GM21529 (cell line): ENCODE measurements at regions not wholly inside any gene's neighbourhood (a gene's known extent, or its start where the extent isn't known, plus 50 kb on each side); places are given as distances from the start of the nearest gene placed in this dataset.

Source experiments
- ATAC-seq: cut with Tn5 transposase; IDR thresholded peaks from one replicate; pipeline ENCODE4 v1.9.1; 2021; ENCODE audit not compliant: unreplicated experiment

DNA sequence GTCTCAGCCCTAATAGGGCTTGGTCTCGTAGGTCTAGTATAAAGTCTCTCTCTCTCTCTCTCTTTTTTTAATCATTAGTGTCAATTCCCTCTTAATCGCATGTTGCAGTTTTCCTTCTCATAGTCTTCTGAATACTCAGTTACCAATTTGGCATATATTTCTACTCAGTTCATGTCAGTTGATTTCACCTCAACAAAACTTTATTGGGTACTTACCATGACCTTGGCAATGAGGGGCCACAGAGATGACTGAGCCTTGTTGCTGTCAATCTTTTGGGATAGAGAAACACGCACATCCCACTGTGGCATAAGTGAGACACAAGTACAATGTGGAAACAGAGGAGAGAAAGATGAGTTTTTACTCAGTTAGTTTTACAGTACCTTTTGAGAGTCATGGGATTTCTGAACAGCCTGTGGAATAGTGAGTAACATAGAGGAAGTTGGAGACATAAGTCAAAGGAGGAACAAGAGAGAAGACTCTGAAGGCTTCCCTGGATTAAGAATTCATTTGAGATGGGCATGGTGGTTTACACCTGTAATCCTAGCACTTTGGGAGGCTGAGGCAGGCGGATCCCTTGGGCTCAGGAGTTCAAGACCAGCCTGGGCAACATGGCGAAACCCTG lies 150.2 kb upstream of the CBLB start:
- no peak for ATAC-seq

DNA sequence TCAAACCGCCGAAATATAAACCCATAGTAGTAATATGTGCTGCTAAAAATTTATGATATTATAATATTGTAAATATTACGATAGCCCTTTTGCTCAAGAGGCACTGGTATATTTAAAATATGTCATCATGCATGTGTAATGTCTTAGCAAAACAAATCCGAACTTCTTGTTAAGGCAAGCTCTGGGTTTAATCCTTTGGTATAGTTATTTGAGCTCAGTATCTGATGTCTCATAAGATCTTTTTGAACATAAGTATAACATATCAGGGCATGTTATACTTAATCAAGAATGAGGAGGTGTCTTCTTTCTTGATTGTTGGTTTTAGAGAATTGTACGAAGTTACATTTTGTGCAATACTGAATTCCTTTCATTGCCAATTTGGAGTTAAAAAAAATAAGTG lies 154.1 kb upstream of the CBLB start:
- no peak for ATAC-seq

DNA sequence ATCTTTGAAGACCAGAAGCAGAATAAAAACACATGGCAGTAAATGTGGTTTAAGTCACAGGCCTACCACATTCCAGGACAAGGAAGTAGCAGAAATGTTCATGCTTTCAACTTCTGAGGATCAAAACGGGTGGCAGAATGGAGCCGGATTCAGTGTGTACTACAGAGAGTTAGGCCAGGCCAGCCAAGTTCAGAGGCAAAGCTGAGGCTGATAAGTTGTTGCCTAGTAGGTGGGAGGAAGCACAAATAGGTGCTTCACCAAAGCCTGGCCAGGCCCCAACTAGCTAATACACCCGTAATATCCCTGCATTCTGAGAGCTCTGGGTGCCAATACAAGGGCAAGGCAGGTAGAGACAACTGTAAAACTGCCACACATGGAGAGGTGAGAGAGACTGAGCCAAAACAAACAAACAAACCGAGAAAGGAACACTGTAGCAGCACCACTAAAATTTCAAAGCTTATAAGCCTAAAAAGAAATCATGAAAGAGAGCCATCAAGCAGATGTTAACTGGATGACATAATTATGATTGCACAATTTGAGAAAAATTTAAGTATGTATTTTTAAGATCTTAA lies 156.4 kb upstream of the CBLB start:
- no peak for ATAC-seq

DNA sequence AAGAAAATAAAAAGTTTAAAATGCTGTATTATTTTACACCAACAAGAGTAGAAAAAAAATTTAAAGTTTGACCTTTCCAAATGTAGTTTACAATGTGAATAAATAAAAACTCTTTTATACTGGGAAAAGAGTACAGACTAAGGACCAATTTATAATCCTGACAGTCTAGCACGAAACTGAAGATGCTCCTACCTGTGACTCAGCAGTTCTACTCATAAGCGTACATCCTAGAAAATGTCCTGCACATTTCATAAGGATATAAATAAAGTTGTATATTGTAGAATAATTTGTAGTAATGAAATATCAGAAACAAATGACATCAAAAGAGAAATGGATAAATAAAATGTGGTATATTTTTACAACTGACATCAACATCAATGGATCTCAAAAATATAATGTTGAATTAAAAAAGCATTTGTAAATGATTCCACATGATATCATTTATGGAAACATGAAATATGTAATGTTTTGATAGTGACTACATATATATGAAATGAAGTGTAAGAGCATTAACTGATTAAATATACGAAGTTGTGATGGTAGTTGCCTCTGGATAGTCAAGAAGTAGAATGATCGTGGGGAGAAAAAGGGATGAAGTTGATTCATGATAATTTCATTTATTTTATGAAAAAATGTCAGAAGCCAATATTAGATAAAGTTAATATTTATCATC lies 161.3 kb upstream of the CBLB start:
- ATAC-seq = no peak

GRCh38 chr3:106030627-106030963 lies 161.8 kb upstream of the CBLB start:
- no peak for ATAC-seq

DNA sequence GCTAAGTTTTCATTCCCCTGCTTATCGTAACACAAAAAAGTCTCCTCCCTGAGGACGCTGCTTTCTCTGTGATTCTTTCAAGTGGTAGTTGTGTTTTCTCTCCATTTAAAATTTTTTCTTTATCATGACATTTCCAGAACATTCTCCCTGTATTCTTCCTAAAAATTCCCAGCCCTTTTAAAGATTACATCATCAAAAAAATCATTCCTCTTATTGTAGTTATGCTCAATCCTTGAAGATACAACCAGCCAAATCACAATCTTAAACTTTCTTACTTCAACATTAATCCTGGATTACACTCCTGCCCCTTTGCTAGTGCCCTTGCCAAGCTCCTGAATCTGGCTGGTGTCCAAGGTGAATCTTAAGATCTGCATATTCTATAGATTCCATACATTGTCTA lies 163.7 kb upstream of the CBLB start:
- ATAC-seq = no peak

- ATAC-seq = no peak
Measured at GRCh38 chr3:106033654-106034053, 164.8 kb upstream of the CBLB start.

GRCh38 chr3:106034313-106034712 lies 165.5 kb upstream of the CBLB start:
- ATAC-seq = no peak

- no peak for ATAC-seq
Measured at GRCh38 chr3:106035619-106036018, 166.8 kb upstream of the CBLB start.

GRCh38 chr3:106036696-106037095 lies 167.9 kb upstream of the CBLB start:
- ATAC-seq = no peak

- ATAC-seq = no peak
Measured at GRCh38 chr3:106047221-106047620, 178.4 kb upstream of the CBLB start.

- ATAC-seq = no peak
Measured at GRCh38 chr3:106048946-106049481, 180.2 kb upstream of the CBLB start.

GRCh38 chr3:106049821-106050220 lies 181.0 kb upstream of the CBLB start:
- no peak for ATAC-seq

- no peak for ATAC-seq
Measured at GRCh38 chr3:106056931-106057330, 188.1 kb upstream of the CBLB start.

- ATAC-seq = no peak
Measured at GRCh38 chr3:106058475-106058874, 189.7 kb upstream of the CBLB start.

DNA sequence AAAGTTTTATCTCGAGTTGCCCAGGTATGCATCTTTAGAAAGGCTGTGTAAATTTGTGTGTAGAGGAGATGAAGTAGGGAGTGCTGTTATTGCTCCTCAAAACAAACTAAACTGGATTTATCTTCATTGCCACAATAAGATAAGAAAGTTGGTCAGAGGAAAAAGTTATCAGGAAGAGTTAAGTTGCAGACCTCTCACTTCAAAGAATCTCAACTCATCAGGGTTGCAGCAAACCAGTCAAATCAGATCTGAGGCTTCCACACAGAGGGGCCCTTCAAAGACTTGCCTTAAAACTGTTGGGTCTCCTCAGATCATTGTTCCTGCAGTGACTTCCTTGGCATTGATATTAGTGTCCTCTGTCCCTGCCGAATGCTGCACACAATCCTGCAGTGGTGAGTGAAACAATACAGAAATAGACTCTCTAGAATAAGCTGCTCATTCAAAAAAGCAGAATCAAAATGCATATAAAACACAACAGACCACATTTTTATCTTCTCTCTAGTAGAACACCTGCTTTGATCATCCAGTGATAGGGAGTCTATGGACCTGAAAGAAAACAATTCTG lies 191.2 kb upstream of the CBLB start:
- no peak for ATAC-seq

DNA sequence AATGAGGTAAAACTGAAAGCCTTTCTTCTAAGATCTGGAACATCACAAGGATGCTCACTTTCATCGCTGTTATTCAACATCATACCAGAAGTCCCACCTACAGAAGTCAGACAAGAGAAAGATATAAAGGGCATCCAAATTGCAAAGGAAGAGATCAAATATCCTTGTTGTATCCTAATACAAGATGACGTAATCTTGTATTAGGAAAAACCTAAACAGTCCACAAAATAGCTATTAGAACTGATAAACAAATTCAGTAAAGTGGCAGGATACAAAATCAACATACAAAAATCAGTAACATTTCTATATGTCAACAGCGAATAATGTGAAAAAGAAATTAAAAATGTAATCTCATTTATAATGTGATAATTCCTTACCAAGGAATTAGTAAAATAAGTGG lies 195.1 kb upstream of the CBLB start:
- ATAC-seq = no peak

GRCh38 chr3:106065831-106066230 lies 197.0 kb upstream of the CBLB start:
- ATAC-seq = no peak

DNA sequence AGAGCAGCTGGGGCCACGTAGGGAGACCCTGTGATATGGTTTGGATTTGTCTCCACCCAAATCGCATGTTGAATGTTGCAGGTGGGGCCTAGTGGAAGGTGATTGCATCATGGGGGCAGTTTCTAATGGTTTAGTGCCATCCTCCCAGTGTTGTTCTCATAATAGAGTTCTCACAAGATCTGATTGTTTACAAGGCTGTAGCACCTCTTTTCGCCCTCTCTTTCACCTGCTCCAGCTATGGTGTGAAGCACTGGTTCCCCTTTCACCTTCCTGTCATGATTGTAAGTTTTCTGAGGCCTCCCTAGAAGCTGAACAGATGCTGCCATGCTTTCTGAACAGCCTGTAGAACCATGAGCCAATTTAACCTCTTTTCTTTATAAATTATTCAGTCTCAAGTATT lies 198.9 kb upstream of the CBLB start:
- peak; percentile 88 for ATAC-seq

DNA sequence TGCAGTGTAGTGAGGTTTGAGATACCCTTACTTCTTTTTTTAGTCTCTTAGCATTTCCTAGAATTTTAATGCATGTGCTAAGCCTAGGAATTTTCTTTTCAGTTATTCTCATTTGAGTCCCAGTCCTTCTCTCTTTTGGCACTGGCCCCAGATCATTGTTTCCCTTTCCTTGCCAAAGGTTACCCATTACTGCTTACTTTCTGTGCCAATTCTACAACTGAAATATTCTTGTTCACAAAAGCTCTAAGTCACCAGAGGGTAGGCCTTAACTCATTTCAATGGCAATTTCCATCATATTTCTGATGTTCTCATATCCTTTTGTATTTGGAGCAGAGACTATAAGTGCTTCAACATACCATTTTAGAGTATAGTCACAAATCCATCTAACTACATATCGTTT lies 199.6 kb upstream of the CBLB start:
- ATAC-seq = no peak

DNA sequence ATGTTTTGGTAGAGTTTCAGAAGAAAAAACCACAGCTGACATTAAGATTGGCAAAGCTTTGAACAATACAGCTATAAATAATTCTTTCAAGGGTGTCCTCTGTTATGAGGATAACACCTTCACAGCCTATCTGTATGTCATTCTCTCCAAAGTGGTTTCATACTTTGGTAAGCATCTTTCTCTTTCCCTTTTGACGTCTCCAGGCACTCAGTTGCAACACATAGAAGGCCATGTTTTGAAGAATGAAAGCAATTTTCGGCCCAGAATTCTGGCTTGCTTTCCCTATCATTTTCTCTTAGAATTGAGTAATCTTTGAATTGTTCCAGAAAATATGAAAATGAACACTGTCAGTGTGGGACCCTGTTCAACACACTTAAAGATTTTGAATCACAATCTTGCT lies 200.0 kb upstream of the CBLB start:
- ATAC-seq = peak; percentile 65

GRCh38 chr3:106070187-106070586 lies 201.4 kb upstream of the CBLB start:
- ATAC-seq = no peak
